Astrocyte (in vitro differentiated cells and primary cell): ENCODE measurements at regions not wholly inside any gene's neighbourhood (a gene's known extent, or its start where the extent isn't known, plus 50 kb on each side); places are given as distances from the start of the nearest gene placed in this dataset.

ENCODE experiments used
- EZH2 ChIP-seq: IDR thresholded peaks from 2 replicates; pipeline ENCODE4 v1.6.1; 2012; ENCODE audit warnings: mild to moderate bottlenecking, low read length, inconsistent platforms; ENCODE audit not compliant: insufficient read depth
- TF ChIP-seq, protein P1 (sequence below): IDR thresholded peaks from 2 replicates; pipeline ENCODE4 v1.5.1; 2011; ENCODE audit warnings: low read depth, mild to moderate bottlenecking, inconsistent platforms, low read length, moderate library complexity; ENCODE audit not compliant: insufficient read depth

DNA sequence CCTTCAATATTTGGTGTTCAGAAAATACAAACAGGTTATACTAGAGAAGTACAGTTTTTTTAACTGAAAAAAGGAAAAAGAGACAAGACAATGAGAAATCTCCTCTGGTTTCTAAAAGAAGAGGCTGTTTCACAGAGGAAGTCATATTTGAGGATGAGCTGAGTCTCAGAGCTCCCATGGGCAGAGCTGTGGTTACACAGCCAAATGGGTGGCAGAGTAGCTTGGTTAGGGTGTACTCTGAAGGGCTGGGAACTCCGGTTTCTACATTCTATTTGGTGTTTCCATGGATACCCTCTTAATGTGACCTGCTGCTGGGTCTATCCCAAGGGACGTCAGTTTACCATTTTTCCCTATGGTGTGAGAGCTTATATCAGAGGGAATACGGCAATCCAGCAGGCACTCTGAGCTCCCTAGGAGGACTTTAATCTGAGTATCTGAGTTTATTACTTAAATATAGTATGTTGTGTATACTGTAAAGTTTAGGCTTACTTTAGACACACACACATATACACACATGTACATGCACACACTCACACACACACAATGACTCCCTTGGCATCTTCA is 74.2 kb downstream of the CYRIA start:
- TF ChIP-seq, protein P1, sequence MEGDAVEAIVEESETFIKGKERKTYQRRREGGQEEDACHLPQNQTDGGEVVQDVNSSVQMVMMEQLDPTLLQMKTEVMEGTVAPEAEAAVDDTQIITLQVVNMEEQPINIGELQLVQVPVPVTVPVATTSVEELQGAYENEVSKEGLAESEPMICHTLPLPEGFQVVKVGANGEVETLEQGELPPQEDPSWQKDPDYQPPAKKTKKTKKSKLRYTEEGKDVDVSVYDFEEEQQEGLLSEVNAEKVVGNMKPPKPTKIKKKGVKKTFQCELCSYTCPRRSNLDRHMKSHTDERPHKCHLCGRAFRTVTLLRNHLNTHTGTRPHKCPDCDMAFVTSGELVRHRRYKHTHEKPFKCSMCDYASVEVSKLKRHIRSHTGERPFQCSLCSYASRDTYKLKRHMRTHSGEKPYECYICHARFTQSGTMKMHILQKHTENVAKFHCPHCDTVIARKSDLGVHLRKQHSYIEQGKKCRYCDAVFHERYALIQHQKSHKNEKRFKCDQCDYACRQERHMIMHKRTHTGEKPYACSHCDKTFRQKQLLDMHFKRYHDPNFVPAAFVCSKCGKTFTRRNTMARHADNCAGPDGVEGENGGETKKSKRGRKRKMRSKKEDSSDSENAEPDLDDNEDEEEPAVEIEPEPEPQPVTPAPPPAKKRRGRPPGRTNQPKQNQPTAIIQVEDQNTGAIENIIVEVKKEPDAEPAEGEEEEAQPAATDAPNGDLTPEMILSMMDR = no peak
- TF ChIP-seq EZH2 = no peak
